Smooth muscle cell of the brain vasculature (primary cell): ENCODE measurements at regions not wholly inside any gene's neighbourhood (a gene's known extent, or its start where the extent isn't known, plus 50 kb on each side); places are given as distances from the start of the nearest gene placed in this dataset.
"Not testable (repeated sequence)": the region's sequence is repeated elsewhere in the genome, so short reads cannot be mapped to it uniquely, and the experiment has no call there.

Experiments
- DNase-seq: peaks from one replicate; pipeline ENCODE4 v3.0.0-alpha.2; 2012; ENCODE audit warnings: low read depth, low spot score

DNA sequence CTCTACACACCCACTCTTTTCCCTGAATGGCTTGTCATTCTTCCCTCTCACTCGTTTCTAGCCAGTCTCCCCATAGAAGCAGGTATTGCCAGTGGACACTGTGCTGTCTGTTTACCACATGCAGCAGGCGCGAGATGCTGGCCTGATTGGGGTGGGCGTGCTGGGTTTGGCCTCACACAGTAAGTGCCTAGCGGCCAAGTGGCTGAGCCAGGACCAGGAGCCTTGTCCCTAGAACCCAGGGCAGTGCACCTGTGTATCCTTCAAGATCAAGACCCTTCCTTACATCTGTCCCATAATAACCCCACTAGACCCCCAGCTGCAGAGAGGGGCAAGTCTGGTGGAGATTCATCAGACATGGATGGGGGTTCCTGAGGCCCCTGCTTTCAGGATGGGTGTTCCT is 112.8 kb upstream of the IRX4 start:
- no peak for DNase-seq

DNA sequence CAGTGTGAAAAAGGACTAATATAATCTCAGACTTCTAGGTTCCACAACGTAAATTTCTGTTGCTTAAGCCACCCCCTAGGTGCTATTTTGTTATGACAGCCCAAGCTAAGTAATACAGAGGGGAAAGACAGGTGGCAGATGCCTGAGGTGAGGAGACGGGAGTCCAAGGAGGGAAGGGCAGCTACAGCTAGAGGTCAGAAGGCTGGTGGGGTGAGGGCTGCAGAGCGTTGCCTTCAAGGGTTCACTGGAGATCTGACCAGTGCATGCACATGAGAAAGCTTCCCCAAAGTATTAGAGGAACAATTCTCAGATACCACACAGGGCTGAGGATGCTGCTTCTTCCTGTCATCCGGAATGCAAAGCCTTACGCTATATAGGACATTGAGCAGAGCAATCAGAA is 104.7 kb upstream of the IRX4 start:
- no peak for DNase-seq

DNA sequence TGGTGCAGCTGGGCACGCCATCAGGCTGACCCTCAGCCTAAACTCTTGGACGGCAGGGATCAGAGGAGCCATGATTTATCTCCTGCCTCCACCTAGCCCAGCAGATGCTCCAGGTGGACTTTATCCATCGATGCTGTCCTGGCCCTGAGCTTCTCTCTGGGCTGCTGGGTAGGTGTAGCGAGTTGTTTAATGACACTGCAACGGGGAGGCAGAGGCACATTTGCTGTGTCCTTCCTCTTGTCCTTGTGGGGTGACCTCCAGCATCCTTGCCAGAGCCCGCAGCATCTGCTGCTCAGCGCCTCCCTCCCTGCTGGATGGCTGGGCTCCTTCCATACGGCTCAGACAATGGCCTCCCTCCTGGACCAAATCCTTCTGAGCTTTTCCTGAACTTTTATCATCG is 103.1 kb upstream of the IRX4 start:
- DNase-seq, result no peak

DNA sequence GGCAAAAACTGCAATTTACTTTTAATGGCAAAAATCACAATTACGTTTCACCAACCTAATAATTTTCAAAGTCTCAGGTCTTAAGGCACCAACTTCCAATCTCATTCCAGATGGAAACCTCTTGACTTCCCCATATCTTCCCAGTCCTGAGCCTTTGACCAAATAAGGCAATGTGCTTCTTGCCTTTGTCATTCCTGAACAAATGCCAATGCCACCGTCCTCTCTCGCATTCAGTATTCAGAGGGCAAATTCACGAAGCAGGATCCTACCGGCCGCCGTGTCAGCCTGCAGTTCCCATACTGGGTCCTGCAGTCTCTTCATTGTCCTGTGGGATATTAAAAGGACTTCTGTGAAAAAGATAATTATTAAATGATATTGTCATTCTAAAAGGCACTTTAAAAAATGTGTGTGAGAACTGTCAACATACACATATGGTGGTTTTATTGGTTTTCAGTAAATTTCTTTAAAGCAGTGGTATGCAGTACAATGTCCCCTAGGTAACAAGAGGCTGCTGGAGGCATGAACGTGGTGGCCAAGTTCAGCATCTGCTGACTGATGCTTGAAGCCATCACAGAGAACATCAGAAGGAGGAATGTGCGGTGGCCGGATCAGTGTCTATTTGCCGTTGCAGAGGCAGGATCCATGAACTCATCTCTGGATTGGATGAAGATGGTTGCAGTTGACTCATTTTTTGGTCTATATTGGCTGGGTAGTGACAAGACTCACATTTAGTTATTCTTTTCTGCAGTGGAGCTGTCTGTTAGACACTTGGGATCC is 101.4 kb upstream of the IRX4 start:
- no peak for DNase-seq

DNA sequence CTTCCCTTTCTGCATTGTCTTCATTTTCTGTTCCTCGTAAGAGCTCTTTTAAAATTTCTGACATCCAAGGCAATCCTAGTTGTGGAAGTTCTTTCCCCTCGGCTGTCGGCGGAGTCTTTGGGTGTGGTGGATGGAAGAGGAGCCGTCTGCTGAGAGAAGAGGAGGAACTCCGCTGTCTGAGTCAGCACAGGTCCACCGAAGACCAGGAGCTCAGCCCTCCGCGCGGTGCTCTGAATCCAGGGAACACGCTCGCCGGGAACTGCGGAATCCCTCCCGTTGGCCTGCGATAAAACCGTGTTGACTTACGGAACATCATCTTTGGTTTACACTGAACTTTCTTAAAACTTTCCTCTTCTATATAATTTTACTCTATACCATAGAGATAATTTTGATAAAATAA is 100.7 kb upstream of the IRX4 start:
- DNase-seq, result no peak

DNA sequence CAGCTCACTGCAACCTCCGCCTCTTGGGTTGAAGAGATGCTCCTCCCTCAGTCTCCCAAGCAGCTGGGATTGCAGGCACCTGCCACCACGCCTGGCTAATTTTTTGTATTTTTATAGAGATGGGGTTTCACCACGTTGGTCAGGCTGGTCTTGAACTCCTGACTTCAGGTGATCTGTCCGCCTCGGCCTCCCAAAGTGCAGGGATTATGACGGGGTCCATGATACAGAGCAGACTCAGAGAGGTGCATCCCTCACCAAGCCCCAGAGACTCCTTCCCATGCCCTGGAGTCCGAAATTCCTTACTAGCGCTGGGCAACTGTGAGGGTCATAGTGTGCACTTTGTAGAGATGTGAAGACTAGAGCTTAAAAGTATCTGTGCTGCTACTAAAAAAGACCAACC is 99.8 kb upstream of the IRX4 start:
- not testable (repeated sequence) for DNase-seq

DNA sequence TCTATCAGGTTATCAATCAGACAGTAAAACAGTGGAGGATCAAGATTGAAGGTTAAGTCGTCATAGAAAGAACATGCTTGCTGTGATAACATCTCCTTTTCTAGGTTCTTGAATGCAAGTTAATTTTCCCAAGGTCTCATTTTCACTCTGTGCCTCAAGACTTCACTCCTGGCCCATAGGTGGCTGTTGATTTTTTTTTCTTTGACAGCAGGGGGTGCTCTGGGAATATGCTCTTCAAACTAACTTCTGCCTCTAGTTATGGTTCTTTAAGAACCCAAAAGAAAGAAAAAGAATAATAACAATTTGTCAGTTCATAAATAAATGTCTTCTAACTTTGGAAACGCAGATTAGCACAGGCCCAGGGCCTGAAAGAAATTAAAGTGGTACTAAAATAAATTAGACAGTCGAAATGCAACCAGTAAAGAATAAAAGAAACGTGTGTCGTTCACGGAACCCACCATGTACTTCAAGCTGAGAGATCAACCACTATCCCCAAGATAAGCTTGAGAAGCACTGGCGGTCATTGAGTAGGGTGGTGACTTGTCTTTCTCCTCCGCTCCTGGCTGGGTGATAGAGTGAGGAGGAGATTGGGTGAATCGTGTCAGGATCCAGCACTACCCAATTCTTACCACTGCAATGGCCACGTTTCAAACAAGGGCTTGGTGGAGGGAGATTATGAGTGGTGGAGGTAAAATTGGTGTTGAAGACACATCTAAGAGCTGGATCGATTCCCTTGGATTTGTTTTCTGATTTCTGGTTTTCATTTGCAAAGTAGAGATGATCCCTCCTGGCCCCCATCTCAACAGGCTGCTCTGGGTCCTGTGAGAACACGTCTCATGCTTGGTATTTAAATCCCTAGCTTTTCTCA is 93.4 kb upstream of the IRX4 start:
- DNase-seq, result no peak

DNA sequence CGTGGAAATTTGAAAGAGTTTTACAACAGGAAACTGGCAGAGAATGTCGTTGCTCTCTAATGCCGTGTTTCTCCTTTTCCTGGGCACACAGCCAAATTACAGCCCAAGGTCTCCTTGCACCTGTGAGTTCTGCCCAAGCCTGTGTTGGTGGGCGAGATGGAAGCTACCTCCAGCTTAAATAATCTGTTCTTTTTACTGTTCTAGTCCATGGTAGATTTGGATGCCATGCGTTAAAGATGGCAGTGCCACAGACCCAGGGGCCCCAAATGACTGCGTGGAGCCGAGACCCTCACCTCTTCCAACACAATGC is 92.6 kb upstream of the IRX4 start:
- no peak for DNase-seq

DNA sequence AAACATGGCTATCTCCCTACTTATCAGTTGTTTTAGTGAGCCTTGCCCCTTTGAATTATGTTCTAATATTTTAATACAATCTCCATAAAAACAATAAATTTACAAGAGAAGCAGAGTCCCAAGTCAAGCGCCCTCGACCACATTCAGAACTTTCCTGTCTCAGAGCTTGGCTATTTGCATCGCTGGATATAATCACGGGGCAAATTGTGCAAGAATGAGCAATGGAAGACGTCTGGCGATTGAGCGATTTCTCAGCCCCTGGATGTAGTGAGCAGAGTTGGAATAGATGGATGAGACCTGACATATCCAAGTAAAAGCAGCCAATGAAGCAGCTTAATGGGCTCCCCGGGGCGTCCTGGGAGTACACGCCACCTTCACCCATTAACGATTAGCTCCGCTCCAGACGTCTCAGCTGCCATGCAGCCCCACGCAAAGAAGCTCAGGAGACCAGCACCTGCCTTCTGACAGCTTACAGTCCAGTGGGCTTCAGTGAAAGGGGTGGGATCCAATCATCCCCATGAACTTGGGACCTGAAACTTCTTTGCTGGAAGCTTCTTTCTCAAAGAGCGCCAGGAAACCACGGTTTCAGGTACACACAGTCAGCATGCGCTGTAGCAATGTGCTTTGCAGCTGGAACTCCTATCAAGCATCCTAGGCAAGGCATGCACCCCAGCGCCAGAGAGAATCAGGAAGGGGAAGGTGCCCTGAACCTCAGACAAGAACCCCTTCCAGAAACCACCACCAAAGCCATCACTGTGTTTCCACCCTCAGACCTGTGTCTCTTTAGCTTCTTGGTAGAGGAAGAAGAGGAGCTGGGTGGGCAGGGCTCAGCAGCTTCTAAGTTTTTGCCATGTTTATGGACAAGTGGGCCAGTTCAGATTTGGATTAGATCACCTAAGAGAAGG is 92.0 kb upstream of the IRX4 start:
- DNase-seq, result no peak

DNA sequence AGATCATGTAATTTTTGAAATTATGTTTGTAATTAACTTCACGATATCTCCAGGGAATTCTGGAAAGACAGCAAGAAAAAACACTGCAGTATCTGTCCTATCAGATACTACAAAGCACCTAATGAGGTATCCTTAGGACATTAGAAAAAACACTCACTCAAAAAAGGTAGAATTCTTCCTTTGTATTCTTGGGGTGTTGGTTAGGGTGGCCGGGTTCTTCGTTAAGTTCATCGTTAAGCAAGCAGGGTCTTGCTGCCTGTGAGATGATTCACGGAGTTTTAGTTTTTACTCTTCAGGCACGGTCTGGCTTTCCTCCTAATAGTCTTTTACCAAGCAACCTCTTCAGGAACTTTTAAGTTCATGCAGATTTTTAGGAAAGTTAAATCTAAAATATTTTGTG is 91.4 kb upstream of the IRX4 start:
- DNase-seq, result no peak

DNA sequence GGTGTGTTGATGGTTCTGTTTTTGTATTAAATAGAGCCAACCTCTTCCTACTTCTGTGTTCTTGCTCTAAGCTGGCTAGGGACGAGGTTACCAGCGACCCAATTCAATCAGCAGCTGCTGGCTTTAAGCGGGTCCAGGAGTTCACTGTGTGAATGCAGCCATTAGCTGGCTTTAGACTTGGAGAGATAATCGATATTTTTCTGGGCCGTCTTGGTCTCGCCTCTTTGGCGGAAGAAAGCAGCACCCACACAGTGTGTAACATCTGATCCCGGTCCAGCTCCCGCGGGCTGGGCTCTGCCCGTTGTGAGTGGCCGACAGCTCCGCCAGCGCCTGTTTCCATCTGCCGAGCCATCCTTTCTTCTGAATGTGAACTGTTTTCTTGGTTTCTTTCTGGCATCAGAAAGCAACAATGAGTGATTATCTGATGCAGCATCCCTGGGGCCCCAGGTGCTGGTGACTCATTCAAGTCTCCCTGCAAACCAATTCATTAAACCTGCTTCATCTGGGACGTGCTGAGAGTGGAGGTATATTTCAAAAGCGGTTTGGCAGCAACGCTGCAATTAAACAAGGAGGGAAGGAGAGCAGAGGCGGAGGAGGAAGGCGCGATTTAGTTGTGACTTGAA is 90.8 kb upstream of the IRX4 start:
- no peak for DNase-seq

DNA sequence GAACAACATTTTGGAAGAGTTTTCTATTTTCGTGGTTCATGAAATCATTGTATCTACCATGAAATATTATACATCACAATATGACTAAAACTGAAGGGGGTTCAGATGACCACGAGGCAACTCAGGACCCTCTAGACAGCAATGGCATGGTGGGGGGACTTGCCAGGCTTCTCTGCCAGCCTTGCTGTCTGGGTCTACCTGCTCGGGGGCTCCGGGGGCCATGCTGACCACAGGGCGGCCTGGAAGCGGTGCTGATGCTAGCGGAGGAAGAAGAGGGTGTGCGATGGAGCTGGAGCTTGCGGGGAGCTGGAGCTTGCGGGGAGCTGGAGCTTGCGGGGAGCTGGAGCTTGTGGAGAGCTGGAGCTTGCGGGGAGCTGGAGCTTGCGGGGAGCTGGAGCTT is 89.2 kb upstream of the IRX4 start:
- DNase-seq, result no peak

DNA sequence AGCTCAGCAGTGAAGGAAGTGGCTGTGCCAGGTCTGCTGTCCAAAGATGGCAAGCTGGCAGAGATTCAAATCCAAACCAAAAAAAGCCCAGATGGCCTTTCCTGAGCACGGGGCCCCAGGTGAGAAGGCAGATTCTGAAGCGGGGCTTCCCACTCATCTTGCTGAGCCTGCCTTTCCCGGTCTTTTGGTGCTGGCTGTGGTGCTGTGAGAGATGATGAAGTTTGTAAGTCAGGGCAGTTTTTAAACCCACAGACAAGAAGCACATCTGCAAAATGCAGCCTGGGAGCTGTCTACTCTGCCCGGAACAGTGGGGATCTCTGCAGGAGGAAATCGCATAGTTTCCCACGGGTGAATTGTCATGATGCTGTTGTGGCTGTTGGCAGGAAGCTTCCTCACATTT is 85.0 kb upstream of the IRX4 start:
- no peak for DNase-seq

DNA sequence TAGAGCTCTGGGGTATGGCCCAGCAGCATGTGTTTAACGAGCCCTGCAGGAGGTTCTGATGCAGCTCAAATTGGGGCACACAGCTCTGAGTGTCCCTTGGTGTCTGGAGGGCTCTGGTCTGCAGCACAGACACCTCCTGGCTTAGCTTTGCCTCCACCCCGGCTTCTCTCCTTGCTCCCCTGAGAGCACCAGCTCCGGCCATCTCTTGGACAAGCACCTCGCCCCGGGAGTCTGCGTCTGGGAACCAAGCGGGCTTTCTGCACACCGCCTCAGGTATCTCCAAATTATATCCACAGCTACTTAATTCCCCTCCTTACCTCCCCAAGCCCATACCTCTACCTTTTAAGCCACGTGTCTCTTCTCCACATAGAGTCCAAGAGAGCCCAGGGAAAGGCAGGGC is 83.7 kb upstream of the IRX4 start:
- no peak for DNase-seq

DNA sequence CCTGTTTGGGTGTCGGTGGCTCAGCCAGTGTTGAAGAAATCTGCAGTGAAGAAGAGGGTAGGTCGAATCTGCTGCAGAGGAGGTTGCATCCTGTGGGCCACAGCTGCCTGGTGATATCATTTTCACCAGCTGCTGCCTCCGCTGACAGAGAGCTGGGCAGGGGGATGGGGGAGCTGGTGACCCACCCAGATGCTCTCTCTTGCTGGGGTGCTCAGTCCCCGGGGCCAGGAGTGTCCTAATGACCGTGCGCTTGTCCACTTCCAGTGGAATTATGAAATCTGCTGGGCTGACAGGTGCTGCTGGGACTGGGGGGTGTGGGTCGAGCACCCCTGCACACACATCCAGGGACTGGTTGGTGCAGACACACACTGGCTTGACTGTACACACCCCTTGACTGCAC is 83.2 kb upstream of the IRX4 start:
- DNase-seq, result no peak

DNA sequence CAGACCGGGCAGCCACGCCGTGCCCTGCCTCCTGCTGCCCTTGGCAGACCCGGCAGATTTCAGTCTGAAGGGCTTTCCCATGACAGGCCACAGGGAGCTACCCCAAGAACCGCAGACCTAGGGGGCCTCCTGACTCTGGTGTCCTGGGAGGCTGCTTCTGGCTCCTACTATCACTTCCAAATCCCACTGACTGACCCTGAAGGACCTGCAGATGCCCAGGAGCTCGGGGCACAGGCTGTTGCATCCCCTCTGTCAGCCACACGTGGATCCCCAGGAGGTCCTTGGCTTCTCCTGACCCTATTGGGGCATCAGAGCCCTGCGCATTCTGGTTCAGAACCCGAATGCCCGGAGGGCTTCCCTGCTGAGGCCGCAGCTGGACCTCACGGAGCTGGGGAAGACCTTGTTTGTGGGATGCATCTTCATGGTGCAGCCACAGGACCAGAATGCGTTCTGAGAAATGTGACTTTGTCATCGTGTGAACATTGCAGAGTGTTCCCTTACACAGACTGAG is 81.3 kb upstream of the IRX4 start:
- DNase-seq, result no peak

DNA sequence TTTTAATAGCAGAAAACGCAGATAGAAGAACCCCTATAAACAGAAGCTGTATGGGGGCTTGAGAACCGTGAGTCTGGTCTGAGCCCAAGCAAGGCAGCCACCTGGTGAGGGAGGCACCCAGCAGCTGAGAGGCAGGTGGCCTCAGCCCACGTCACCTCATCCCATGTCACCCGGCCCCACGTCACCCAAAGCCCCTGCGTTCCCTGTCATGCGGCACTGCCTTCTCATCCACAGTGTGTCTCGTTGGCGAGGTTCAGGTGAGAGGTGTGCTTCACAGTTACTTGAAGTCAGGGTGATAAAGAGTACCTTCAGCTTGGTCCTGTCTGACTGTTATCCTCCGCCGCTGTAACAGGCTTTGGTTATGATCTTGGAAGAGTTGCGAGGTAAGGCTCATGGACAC is 80.6 kb upstream of the IRX4 start:
- DNase-seq, result no peak

DNA sequence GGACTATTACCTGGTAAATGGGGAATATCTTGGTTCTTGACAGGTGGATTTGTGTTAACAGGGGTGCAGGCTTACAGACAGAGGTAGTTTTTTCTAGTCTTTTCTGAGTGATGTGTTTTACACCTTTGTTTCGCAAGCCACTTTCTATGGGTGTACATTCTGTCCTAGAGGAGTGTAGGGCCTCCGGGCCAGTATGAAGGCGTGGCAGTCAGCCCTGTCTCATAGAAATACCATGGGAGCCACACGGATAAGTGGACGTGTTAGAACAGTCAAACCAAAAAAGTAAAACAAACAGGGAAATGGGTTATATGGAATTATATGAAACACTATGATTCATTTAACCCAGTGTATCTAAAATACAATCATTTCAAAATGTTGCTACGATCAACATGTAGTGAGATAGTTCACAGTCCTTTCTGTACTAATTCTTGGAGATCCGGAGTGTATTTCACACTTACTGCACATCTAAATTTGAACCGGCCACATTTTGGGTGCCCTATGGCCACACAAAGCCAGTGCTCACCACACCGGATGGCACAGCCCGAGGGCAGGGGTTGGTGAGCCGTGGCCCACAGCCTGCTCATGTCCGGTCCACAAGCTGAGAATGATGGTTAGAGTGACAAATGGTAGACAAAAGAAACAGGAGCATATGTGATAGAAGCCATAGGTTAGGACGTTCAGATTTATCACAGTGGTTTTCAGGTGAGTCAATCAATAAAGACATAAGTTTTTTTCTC is 80.1 kb upstream of the IRX4 start:
- no peak for DNase-seq

DNA sequence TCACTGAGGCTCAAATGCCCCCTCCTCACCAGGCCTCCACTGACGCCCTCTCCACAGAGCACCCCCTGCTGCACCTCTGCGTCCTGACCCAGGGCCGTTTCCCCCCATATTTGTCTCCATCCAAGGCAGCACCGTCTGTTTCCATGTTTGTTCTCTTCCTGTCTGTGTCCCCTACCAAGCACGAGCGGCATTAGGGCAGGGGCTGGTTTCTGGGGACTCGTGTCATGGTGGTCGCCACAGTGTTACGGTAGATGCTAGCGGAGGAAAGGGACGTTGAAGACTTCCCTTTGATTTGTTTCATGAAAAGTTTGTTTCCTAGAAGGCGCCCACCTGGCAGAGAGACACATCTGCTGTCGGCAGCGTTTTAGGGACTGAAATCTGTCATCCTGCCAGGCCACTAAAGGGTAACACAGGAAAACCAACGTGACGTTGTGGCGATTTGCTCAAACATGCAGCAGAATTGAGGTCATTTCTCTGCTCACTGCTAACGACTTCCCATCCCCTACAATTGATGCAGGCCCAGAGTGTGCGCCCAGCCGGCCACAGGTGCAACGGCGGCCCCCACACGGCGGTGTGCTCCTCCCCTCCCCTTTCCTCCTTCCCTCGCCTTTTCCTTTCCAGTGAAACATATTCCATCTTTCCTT is 79.3 kb upstream of the IRX4 start:
- no peak for DNase-seq

DNA sequence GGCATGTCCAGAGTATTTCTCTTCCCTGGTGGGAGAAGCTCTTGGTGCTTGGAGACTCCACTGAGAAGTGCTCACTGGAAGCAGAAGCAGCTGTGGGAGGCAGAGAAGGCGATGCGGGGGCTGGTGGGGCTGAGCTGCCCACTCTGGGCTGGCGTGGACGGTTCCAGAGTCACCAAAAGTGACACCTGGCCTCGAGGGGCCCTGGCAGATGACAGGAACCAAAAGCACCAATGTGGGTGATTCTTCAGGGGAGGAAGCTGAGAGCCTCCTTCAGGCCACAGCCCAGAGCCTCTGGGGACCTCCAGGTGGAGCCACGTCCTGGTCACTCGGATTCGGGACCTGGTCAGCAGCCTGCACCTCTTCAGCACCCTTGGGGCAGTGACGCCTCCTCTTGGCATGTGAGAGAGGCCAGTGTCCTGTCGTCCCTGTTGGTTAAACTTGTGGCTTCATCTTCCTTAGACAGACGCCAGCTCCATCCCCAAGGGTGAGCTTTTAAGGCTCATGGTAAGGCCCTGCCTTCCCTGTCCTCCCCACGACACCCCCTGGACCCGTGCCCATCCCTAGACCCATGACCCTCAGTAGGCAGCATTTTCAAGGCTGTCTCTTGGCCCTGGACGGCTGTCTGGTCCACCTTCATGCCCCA is 78.7 kb upstream of the IRX4 start:
- no peak for DNase-seq
